ENCODE measurements at regions not wholly inside any gene's neighbourhood (a gene's known extent, or its start where the extent isn't known, plus 50 kb on each side); places are given as distances from the start of the nearest gene placed in this dataset.

GRCh38 chr21:40901691-40902090, 54.7 kb upstream of the DSCAM start:
- H3K36me3 Mint-ChIP-seq (ENCODE audit: low read depth): no peaks in the 10 kb centered on the region
- H3K4me1 Mint-ChIP-seq: no peaks in the 10 kb centered on the region
- no peak overlapping the region for H3K4me3 Mint-ChIP-seq
- peaks cover 1% of the 10 kb centered on the region for H3K9me3 Mint-ChIP-seq
- peaks cover 9% of the 10 kb centered on the region for H3K27me3 Mint-ChIP-seq
- ATAC-seq (replicated peaks): no peak
- H3K27ac Mint-ChIP-seq: no peak overlapping the region

- Mint-ChIP-seq H3K9me3 (no peaks in the 10 kb centered on the region), H3K27me3 (peaks cover 9% of the 10 kb centered on the region), H3K36me3 (ENCODE audit: low read depth) (no peaks in the 10 kb centered on the region), H3K4me1 (no peaks in the 10 kb centered on the region), H3K4me3 (no peak overlapping the region), H3K27ac (no peak overlapping the region)
- ATAC-seq (replicated peaks): no peak
These were observed 55.3 kb upstream of the DSCAM start for GRCh38 chr21:40902299-40902698.

- no peak overlapping the region for H3K4me3 Mint-ChIP-seq
- no peak for ATAC-seq (replicated peaks)
- no peaks in the 10 kb centered on the region for H3K4me1 Mint-ChIP-seq
- no peaks in the 10 kb centered on the region for H3K9me3 Mint-ChIP-seq
- H3K27ac Mint-ChIP-seq: no peak overlapping the region
- H3K27me3 Mint-ChIP-seq: peaks cover 9% of the 10 kb centered on the region
- no peaks in the 10 kb centered on the region for H3K36me3 Mint-ChIP-seq (ENCODE audit: low read depth)
These were observed 56.0 kb upstream of the DSCAM start for GRCh38 chr21:40902993-40903392.

- no peak overlapping the region for H3K27ac Mint-ChIP-seq
- H3K9me3 Mint-ChIP-seq: peaks cover 4% of the 10 kb centered on the region
- no peaks in the 10 kb centered on the region for H3K36me3 Mint-ChIP-seq (ENCODE audit: low read depth)
- no peaks in the 10 kb centered on the region for H3K4me1 Mint-ChIP-seq
- peaks cover 14% of the 10 kb centered on the region for H3K27me3 Mint-ChIP-seq
- no peak overlapping the region for H3K4me3 Mint-ChIP-seq
- no peak for ATAC-seq (replicated peaks)
These were observed 58.3 kb upstream of the DSCAM start for GRCh38 chr21:40905251-40905650.

GRCh38 chr21:40912375-40912774, 65.4 kb upstream of the DSCAM start:
- Mint-ChIP-seq H3K36me3 (ENCODE audit: low read depth) (no peaks in the 10 kb centered on the region), H3K4me1 (peaks cover 5% of the 10 kb centered on the region), H3K27ac (no peak overlapping the region), H3K9me3 (peaks cover 25% of the 10 kb centered on the region), H3K4me3 (no peak overlapping the region), H3K27me3 (peaks cover 21% of the 10 kb centered on the region)
- ATAC-seq (replicated peaks): no peak

GRCh38 chr21:40915114-40915513, 68.2 kb upstream of the DSCAM start:
- no peak overlapping the region for H3K4me3 Mint-ChIP-seq
- H3K9me3 Mint-ChIP-seq: peaks cover 28% of the 10 kb centered on the region
- H3K27ac Mint-ChIP-seq: no peak overlapping the region
- peaks cover 5% of the 10 kb centered on the region for H3K4me1 Mint-ChIP-seq
- H3K36me3 Mint-ChIP-seq (ENCODE audit: low read depth): no peaks in the 10 kb centered on the region
- peaks cover 17% of the 10 kb centered on the region for H3K27me3 Mint-ChIP-seq
- ATAC-seq (replicated peaks): no peak

- Mint-ChIP-seq H3K4me3 (no peak overlapping the region), H3K9me3 (peaks cover 12% of the 10 kb centered on the region), H3K27me3 (no peaks in the 10 kb centered on the region), H3K27ac (no peak overlapping the region), H3K36me3 (ENCODE audit: low read depth) (no peaks in the 10 kb centered on the region), H3K4me1 (no peaks in the 10 kb centered on the region)
- ATAC-seq (replicated peaks): no peak
These were observed 76.4 kb upstream of the DSCAM start for GRCh38 chr21:40923407-40923806.

GRCh38 chr21:40923901-40924300, 76.9 kb upstream of the DSCAM start:
- Mint-ChIP-seq H3K4me1 (no peaks in the 10 kb centered on the region), H3K4me3 (no peak overlapping the region), H3K9me3 (peaks cover 9% of the 10 kb centered on the region), H3K27ac (no peak overlapping the region), H3K27me3 (no peaks in the 10 kb centered on the region), H3K36me3 (ENCODE audit: low read depth) (no peaks in the 10 kb centered on the region)
- ATAC-seq (replicated peaks): no peak

GRCh38 chr21:40924641-40925040, 77.7 kb upstream of the DSCAM start:
- Mint-ChIP-seq H3K4me1 (no peaks in the 10 kb centered on the region), H3K27ac (no peak overlapping the region)

GRCh38 chr21:40926238-40926637, 79.3 kb upstream of the DSCAM start:
- no peak for ATAC-seq (replicated peaks)
- Mint-ChIP-seq H3K9me3 (peaks cover 18% of the 10 kb centered on the region), H3K4me1 (no peaks in the 10 kb centered on the region), H3K27ac (no peak overlapping the region), H3K27me3 (no peaks in the 10 kb centered on the region), H3K4me3 (no peak overlapping the region), H3K36me3 (ENCODE audit: low read depth) (no peaks in the 10 kb centered on the region)

More at GRCh38 chr21:40924641-40925040, 77.7 kb upstream of the DSCAM start:
- ATAC-seq (replicated peaks): no peak
- no peaks in the 10 kb centered on the region for H3K27me3 Mint-ChIP-seq
- H3K4me3 Mint-ChIP-seq: no peak overlapping the region
- H3K9me3 Mint-ChIP-seq: peaks cover 11% of the 10 kb centered on the region
- H3K36me3 Mint-ChIP-seq (ENCODE audit: low read depth): no peaks in the 10 kb centered on the region

GRCh38 chr21:40929833-40930232, 82.9 kb upstream of the DSCAM start:
- H3K27me3 Mint-ChIP-seq: no peaks in the 10 kb centered on the region
- no peak overlapping the region for H3K27ac Mint-ChIP-seq
- H3K4me1 Mint-ChIP-seq: no peaks in the 10 kb centered on the region
- no peaks in the 10 kb centered on the region for H3K36me3 Mint-ChIP-seq (ENCODE audit: low read depth)
- H3K9me3 Mint-ChIP-seq: peaks cover 22% of the 10 kb centered on the region
- no peak overlapping the region for H3K4me3 Mint-ChIP-seq
- ATAC-seq (replicated peaks): no peak

GRCh38 chr21:40931197-40931596, 84.2 kb upstream of the DSCAM start:
- no peak for ATAC-seq (replicated peaks)
- Mint-ChIP-seq H3K4me3 (no peak overlapping the region), H3K36me3 (ENCODE audit: low read depth) (no peaks in the 10 kb centered on the region), H3K4me1 (no peaks in the 10 kb centered on the region), H3K9me3 (peaks cover 22% of the 10 kb centered on the region), H3K27ac (no peak overlapping the region), H3K27me3 (no peaks in the 10 kb centered on the region)

- Mint-ChIP-seq H3K27ac (no peak overlapping the region), H3K9me3 (peaks cover 5% of the 10 kb centered on the region), H3K4me3 (no peak overlapping the region), H3K36me3 (ENCODE audit: low read depth) (no peaks in the 10 kb centered on the region), H3K27me3 (peaks cover 9% of the 10 kb centered on the region), H3K4me1 (no peaks in the 10 kb centered on the region)
- ATAC-seq (replicated peaks): no peak
These were observed 89.2 kb upstream of the DSCAM start for GRCh38 chr21:40936178-40936577.

- H3K27ac Mint-ChIP-seq: no peak overlapping the region
- peaks cover 15% of the 10 kb centered on the region for H3K27me3 Mint-ChIP-seq
- H3K36me3 Mint-ChIP-seq (ENCODE audit: low read depth): no peaks in the 10 kb centered on the region
- no peak overlapping the region for H3K4me3 Mint-ChIP-seq
- no peaks in the 10 kb centered on the region for H3K4me1 Mint-ChIP-seq
- peaks cover 7% of the 10 kb centered on the region for H3K9me3 Mint-ChIP-seq
- ATAC-seq (replicated peaks): no peak
These were observed 89.9 kb upstream of the DSCAM start for GRCh38 chr21:40936771-40937261.

GRCh38 chr21:40938078-40938477, 91.1 kb upstream of the DSCAM start:
- Mint-ChIP-seq H3K27ac (no peak overlapping the region), H3K9me3 (peaks cover 7% of the 10 kb centered on the region), H3K27me3 (peaks cover 20% of the 10 kb centered on the region), H3K4me1 (no peaks in the 10 kb centered on the region), H3K36me3 (ENCODE audit: low read depth) (no peaks in the 10 kb centered on the region), H3K4me3 (no peak overlapping the region)
- ATAC-seq (replicated peaks): no peak

GRCh38 chr21:40938611-40939010, 91.7 kb upstream of the DSCAM start:
- no peak overlapping the region for H3K4me3 Mint-ChIP-seq
- H3K27ac Mint-ChIP-seq: no peak overlapping the region
- ATAC-seq (replicated peaks): no peak
- H3K27me3 Mint-ChIP-seq: peaks cover 20% of the 10 kb centered on the region
- no peaks in the 10 kb centered on the region for H3K36me3 Mint-ChIP-seq (ENCODE audit: low read depth)
- peaks cover 7% of the 10 kb centered on the region for H3K9me3 Mint-ChIP-seq
- no peaks in the 10 kb centered on the region for H3K4me1 Mint-ChIP-seq
